Type B pancreatic cell (in vitro differentiated cells): ENCODE measurements at regions not wholly inside any gene's neighbourhood (a gene's known extent, or its start where the extent isn't known, plus 50 kb on each side); places are given as distances from the start of the nearest gene placed in this dataset.

ENCODE experiments used
- DNase-seq: peaks from one replicate; pipeline ENCODE4 v3.0.0; 2021; ENCODE audit warnings: mixed read lengths; ENCODE audit not compliant: unreplicated experiment; ENCODE audit errors: extremely low spot score
- H3K27ac Mint-ChIP-seq: 2 replicates; pipeline ENCODE4 v1.8.0; 2021; ENCODE audit warnings: mild to moderate bottlenecking, mixed read lengths
- H3K27me3 Mint-ChIP-seq: 2 replicates; pipeline ENCODE4 v1.8.0; 2021; ENCODE audit warnings: mixed read lengths
- H3K36me3 Mint-ChIP-seq: 2 replicates; pipeline ENCODE4 v1.8.0; 2021; ENCODE audit warnings: mixed read lengths
- H3K4me1 Mint-ChIP-seq: one replicate; pipeline ENCODE4 v1.8.0; 2021; ENCODE audit warnings: mixed read lengths; ENCODE audit not compliant: unreplicated experiment
- H3K4me3 Mint-ChIP-seq: 2 replicates; pipeline ENCODE4 v1.8.0; 2021; ENCODE audit warnings: mild to moderate bottlenecking, mixed read lengths
- H3K9me3 Mint-ChIP-seq: 2 replicates; pipeline ENCODE4 v1.8.0; 2021; ENCODE audit warnings: mixed read lengths
- TF ChIP-seq, protein P1 (sequence below): fragments of 200-600 bp; sonication (generic); conservative IDR thresholded peaks from 2 replicates; pipeline ENCODE4 v1.5.0; 2021; ENCODE audit warnings: antibody characterized with exemption, mild to moderate bottlenecking

DNA sequence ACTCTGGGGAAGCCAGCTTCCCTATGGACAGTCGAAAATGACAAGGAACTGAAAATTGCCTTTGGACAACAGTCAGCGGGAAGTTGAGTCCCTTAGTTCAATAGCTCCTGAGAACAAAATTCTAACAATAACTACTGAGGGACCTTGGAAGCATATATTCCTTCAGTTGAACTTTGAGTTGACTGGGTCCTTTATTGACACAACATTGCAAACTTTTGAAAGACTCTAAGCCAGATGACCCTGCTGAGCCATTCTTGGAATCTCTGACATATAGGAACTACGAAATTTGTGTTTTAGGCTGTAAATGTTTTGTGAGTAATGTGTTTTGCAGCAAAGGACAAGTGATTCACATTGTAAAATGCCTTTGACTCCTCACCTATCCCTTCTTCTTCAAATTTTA lies 548.8 kb upstream of the LCORL start:
- no peak for DNase-seq
- Mint-ChIP-seq H3K4me3 (no peak overlapping the region), H3K27me3 (no peaks in the 10 kb centered on the region), H3K9me3 (no peaks in the 10 kb centered on the region), H3K27ac (no peak overlapping the region), H3K4me1 (peaks cover 6% of the 10 kb centered on the region), H3K36me3 (no peaks in the 10 kb centered on the region)
- TF ChIP-seq, protein P1, sequence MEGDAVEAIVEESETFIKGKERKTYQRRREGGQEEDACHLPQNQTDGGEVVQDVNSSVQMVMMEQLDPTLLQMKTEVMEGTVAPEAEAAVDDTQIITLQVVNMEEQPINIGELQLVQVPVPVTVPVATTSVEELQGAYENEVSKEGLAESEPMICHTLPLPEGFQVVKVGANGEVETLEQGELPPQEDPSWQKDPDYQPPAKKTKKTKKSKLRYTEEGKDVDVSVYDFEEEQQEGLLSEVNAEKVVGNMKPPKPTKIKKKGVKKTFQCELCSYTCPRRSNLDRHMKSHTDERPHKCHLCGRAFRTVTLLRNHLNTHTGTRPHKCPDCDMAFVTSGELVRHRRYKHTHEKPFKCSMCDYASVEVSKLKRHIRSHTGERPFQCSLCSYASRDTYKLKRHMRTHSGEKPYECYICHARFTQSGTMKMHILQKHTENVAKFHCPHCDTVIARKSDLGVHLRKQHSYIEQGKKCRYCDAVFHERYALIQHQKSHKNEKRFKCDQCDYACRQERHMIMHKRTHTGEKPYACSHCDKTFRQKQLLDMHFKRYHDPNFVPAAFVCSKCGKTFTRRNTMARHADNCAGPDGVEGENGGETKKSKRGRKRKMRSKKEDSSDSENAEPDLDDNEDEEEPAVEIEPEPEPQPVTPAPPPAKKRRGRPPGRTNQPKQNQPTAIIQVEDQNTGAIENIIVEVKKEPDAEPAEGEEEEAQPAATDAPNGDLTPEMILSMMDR: no peak

DNA sequence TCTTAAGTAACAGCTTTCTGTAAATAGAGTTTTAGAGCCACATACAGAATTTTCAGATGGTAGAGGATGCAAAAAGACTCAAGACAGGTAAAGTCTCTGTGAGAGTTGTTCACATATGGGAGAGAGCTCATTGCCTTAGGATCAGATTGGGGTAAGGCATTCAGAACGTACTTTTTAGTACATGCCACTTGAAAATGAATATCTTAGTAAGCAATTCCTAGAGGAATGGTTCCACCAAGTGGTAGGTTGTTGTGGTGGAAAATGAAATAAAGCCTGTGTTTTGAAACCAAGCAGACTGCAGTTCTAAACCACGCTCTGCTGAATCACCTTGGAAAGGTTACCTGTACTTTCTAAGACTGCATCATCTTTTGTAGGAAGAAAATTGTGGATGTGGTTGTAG lies 547.0 kb upstream of the LCORL start:
- Mint-ChIP-seq H3K4me3 (no peak overlapping the region), H3K27ac (no peak overlapping the region), H3K9me3 (no peaks in the 10 kb centered on the region), H3K36me3 (no peaks in the 10 kb centered on the region), H3K4me1 (peaks cover 6% of the 10 kb centered on the region), H3K27me3 (no peaks in the 10 kb centered on the region)
- no peak for DNase-seq
- TF ChIP-seq, protein P1: peak; percentile 63

DNA sequence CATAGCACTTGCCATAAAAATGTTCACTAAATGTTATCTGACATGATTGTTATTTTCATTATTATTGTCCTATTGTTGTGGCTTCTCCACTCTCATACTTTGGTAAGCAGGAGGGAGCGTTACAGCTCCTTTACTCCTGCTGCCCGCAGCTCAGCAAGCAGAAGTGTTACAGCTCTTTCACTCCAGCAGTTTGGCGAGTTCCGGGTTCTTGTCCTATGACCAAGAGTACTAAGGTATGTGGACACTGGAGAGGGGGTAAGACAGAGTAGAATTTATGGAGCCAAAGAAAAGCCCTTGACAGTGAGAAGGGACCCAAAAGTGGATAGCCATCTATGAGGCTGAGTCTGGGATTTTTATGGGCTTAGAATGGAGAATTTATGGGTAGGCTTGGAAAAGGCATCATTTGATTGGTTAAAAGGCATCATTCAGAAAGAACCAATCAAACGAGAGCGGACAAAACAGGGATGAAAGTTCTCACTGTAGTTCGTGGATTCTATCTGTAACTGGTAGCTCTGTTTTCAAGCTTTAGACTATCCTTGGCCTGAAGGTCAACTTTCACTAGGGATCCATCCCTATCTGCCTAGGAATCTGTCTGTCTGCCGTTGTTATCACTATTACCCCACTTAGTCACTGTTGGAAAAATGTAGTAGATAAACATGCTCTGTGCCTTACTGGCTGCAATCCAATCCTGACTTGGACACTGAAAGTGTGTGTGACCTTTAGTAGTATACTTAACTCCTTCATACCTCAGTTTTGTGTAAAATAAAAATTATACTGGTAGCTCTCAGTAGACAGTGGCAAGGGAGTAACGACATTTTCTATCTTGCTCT lies 545.6 kb upstream of the LCORL start:
- TF ChIP-seq, protein P1: no peak
- H3K36me3 Mint-ChIP-seq: peaks cover 3% of the 10 kb centered on the region
- no peak for DNase-seq

DNA sequence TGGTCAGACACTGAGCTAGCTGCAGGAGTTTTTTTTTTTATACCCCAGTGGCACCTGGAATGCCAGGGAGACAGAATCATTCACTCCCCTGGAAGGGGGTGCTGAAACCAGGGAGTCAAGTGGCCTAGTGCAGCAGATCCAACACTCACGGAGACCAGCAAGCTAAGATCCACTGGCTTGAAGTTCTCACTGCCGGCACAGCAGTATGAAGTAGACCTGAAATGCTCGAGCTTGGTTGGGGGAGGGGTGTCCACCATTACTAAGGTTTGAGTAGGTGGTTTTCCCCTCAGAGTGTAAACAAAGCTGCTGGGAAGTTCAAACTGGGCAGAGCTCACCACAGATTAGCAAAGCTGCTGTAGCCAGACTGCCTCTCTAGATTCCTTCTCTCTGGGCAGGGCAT lies 537.9 kb upstream of the LCORL start:
- no peak overlapping the region for H3K27ac Mint-ChIP-seq
- H3K36me3 Mint-ChIP-seq: peaks cover 3% of the 10 kb centered on the region
- DNase-seq: no peak
- no peak overlapping the region for H3K4me3 Mint-ChIP-seq
- H3K9me3 Mint-ChIP-seq: no peaks in the 10 kb centered on the region
- H3K4me1 Mint-ChIP-seq: no peaks in the 10 kb centered on the region
- TF ChIP-seq, protein P1: no peak
- peaks cover 3% of the 10 kb centered on the region for H3K27me3 Mint-ChIP-seq

More for the DNA sequence above, 545.6 kb upstream of the LCORL start:
- H3K9me3 Mint-ChIP-seq: no peaks in the 10 kb centered on the region
- H3K27me3 Mint-ChIP-seq: peaks cover 3% of the 10 kb centered on the region
- H3K4me3 Mint-ChIP-seq: no peak overlapping the region
- peaks cover 6% of the 10 kb centered on the region for H3K4me1 Mint-ChIP-seq
- H3K27ac Mint-ChIP-seq: no peak overlapping the region

DNA sequence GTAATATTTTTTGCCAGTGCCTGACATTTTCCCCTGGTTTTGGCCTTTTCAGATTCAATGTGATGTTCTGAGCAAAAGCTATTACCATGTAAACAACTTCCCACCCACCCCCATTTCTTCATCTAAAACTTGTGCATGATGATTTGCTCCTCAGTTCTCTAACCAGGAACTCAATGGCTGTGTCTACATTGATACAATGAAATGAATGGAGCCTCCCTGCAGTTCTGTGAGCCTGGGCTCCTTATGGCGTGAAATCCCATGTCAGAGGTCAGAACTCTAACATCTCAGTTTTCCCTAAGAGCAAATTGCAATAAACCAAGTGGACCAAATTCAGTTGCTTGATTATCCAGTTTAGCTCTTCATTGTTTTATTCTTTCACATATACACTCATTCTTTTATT lies 534.8 kb upstream of the LCORL start:
- H3K27ac Mint-ChIP-seq: no peak overlapping the region

More for the DNA sequence above, 534.8 kb upstream of the LCORL start:
- TF ChIP-seq, protein P1: no peak
- H3K9me3 Mint-ChIP-seq: no peaks in the 10 kb centered on the region
- no peaks in the 10 kb centered on the region for H3K4me1 Mint-ChIP-seq
- H3K36me3 Mint-ChIP-seq: no peaks in the 10 kb centered on the region
- no peak for DNase-seq
- H3K4me3 Mint-ChIP-seq: no peak overlapping the region
- no peaks in the 10 kb centered on the region for H3K27me3 Mint-ChIP-seq
